Right lung (tissue), 2 donors: ENCODE measurements at regions not wholly inside any gene's neighbourhood (a gene's known extent, or its start where the extent isn't known, plus 50 kb on each side); places are given as distances from the start of the nearest gene placed in this dataset.
"Not testable (repeated sequence)": the region's sequence is repeated elsewhere in the genome, so short reads cannot be mapped to it uniquely, and the experiment has no call there.

ENCODE experiments used
- DNase-seq, 2 donors: peaks; one replicate each; pipeline ENCODE4 v3.0.0-alpha.2; 2013

DNA sequence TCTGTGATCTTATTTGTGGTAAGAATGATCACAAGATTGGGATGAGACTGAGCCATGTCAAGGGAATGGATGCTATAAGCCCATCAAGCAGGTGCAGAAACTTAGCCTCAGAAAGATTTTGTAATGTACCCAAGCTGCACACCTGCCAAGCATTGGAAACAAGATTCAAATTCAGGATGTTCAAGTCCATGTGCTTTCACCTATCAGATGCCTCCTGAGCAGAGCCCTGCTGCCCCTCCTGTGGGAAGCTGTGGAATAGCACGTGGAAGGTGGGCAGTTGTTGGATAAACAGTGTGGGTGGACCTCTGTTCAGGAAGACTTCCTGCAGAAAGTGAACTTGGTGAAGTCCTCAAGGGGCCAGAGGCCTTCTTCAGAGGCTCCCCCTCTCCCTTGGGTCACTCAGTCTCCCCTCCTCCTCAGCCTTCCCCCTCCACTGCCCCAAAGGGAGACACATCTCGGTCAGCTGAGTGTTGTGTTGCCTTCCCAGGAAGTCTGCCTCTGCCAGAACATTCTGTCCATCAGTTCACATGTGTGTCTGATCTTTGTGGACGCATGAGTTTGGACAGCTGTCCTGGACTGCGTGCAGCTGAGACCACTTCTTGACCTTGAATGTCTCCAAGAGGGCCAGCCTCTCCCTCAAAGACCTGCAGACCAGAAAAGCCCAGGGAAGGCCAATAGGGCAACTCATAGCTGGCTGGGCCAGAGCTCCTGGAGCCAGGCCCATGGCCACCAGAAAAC is 186.1 kb downstream of the INHBB start:
- no peak for DNase-seq

DNA sequence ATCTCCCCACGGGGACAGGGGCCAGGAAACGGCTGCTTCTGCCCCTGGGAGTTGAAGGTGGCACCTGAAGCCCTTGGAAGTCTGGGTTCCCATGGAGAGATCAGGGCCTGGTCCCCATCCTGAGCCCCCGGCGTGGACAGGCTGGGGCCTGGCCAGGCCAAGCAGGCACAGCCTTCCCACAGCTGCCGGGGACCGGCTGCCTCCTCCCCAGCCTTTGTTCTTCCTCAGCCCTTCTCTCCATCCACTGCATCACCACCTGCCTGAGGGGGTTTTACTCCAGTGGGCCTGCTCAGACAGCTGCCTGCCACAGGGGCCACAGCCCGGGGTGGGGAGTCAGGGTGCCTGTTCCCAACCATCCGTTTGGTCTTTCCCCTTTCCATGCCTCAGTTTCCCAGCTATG is 187.7 kb downstream of the INHBB start:
- no peak for DNase-seq

DNA sequence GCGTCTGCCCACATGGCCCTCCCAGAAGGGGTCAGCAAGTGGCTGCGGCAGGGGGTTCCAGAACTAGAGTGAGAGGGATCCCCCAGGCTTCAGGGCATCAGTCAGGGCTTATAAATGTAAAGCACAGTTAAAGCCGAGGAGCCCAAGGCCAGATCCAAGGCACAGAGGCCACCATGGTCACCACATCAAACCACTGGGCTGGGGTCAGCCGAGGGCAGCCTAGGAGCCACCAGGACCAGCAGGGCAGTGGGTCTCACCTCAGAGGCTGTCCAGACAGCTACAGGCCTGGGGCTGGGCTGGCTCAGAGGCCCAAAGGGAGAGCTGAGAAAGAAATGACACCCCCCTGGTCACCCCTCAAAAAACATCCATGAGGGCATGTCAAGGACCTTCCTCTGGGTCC is 188.5 kb downstream of the INHBB start:
- no peak for DNase-seq

- DNase-seq = no peak
Observed at GRCh38 chr2:120535081-120535480, 189.1 kb downstream of the INHBB start.

DNA sequence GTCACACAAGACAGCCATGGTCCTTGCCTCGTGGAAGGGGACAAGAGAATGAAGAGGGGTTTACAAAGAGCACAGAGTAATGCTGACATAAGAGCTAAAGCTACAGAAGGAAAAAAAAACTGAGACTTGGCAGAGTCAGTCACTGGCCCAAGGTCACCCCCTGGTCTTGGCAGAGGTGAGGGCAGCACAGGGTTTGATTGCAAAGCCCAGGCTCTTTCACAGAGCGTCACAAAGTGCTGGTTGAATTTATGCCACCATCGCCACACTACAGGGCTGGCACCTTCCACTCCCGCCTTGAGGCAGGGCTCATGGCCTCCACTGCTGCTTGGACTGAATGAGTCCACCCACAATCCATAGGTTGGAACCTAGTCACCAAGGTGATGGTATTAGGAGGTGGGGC is 190.2 kb downstream of the INHBB start:
- no peak for DNase-seq

GRCh38 chr2:120538691-120539423 is 192.9 kb downstream of the INHBB start:
- no peak for DNase-seq

DNA sequence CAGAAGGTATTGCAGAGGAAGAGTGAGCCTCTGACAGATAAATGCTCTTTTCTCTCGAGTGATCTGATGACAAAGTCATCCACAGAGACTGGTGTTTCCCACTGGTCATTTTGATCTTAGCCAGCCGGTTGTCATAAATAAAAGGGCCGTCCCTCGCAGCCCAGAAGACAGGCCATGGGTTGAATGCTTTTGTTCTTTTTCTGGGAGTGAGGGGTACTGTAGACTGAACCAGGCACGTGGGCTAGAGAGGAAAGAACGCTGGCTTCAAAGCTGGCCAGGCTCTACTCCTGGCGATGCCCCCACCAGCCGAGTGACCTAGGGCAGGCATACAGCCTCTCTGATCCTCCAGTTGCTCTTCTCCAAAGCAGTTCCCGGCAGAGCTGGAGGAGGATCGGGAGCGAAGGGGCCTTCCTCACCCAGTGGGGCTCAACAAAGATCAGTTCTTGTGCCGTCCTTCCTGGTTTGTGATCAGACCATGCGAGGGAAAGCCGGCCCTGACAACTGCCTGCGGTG is 193.5 kb downstream of the INHBB start:
- DNase-seq = no peak

- no peak for DNase-seq
Observed at GRCh38 chr2:120539937-120540718, 194.2 kb downstream of the INHBB start.

DNA sequence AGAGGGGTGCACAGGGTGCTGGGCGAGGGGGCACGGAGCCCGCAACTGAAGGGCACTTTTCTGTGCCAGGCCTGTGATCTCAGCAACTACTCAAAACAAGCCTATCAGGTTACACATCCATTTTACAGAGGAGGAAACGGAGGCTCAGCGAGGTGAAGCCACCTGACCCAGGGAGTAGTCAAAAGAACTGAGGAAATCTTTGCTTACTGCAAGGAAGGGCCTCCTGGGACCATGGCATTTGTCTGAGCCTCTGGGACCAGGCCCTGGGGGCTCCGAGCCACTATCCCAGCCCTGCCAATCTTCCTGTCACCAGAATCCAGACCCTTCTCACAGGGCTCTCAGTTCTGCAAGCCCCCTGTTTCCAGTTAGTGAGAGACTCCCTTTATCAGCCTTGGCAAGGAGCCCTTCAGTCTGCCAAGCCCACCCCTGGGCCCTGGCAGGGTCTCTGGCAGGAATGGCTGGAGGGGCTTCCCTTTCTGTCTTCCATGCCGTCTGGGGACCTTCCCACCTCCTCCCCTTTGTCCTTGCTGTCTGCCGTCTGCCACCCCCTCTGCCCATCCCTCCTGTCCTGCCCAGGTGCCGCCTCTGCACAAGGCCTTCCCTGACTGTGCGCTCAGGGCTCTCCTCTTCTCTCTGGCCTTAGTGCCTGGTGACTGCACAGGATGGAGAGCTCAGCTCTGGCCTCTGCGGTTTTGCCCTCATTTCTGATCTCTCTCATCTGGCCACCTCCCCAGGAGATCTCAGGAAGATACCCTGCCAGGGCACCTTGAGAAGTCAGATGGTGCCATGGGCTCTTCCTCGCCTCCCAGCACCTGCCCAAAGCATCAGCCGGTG is 194.7 kb upstream of the GLI2 start:
- no peak for DNase-seq

- no peak for DNase-seq
Observed at GRCh38 chr2:120541553-120541932, 194.1 kb upstream of the GLI2 start.

DNA sequence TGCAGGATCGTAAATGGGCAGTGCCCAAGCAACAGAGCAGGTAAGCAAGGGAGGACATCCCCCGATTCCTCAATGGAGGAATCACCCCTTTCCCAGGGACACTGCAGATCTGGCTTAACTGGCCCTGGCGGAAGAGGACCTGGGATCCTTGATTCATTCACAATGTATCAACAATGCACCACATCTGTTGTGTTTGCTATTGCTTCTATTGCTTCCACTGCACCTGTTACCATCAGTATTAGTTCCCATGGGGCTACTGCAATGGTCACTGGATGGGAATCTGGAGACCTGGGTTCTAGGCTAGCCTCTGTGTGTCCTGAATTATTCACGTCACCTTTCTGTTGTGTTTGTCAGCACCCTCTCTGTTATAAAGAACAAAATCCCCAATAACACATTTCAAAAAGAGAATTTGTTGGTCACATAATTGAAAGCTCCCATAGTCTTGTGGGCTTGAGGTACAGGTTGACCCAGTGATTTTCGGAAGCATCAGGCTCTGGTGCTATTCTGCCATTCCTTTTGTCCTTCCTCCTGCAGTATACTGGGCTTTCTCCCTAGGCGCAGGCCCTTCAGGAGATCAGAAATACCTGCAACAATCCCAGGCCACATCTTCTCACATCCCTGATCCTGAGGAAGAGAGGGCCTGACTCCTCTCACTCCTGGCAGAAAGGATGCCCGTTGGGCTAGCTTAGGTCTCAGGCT is 193.5 kb upstream of the GLI2 start:
- DNase-seq = no peak

DNA sequence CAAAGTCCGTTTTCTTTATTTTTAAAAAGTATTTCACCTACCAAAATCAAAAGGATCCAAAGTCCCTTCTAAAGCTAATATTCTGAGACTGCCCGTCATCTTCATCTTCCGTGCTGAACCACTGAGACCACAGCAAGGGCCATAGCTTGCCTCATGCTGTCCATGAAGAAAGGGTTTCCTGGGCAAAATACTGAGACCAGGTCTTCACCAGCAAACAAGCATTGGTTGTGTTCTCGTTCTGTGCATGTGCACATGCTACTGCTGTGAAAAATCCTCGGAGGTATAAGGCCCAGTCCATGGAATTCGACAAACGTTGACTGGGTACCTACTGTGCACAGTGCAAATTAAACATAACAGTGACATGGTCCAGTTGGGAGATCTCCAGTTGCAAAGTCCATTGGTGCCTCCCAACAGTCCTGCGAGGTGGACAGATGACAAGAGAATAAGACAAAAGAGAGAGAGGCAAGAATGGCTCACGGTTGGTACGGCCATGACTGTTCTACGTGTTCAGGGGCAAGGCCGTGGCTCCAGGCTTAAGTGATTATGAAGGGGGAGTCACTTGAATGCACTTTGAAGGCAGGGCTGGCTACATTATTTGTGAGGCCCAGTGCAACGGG is 192.6 kb upstream of the GLI2 start:
- no peak for DNase-seq

GRCh38 chr2:120543899-120544298 is 191.8 kb upstream of the GLI2 start:
- no peak for DNase-seq

DNA sequence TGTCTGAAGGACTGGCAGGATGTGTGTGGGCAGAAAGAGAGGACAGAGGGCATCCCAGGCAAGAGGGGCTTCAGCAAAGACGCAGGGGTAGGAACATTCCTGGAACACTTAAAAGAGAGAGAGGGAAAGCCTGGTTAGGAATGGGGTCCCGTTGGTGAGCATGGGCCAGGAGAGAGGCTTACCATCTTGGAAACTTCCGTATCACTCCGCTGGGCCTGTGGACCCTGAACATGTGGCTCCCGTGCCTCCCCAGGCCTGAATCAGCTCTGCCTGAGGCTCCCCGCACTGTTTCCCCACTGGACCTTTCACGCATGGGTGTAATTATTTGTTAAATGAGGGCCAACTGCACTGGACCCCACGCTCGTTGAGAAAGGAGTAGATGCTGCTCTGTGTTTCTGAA is 191.1 kb upstream of the GLI2 start:
- no peak for DNase-seq

GRCh38 chr2:120545007-120545406 is 190.7 kb upstream of the GLI2 start:
- not testable (repeated sequence) for DNase-seq

GRCh38 chr2:120545521-120546047 is 190.1 kb upstream of the GLI2 start:
- DNase-seq = no peak

DNA sequence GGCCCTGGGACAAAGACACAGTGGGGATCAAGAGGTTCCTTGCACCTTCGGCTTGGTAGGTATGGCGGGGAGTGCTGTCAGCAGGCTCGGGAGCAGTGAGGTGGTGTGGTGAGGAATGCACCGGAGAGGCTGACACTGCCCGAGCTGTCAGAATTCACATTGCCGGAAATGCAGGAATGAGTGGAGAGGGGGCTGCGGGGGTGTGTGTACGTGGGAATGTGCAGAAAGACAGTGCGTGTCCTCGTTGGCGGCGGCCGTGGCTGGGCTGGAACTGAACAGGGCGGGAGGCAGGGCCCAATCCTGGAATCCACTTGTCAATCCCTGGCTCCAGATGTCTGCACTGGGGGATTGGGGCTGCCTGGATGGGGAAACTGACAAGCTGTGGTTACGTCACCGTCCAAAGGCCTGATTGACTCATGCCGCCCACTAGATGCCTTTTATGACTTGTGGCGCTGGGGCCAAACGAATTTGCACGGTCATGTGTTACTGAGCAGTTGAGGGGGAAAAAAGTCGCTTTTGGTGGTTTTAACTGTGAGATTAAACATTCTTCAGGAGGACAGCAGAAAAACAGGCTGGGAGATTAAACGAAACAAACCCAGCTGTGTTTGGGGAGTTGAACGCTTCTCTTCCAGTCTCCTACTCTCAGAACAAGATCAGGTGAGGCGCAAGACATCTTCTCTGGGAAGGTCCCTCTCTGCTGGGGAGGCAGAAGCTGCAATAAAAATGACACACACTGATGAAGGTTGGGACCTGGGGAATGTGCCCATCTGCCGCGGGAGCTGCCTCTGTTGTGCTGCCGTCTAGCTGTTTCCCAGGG is 189.4 kb upstream of the GLI2 start:
- no peak for DNase-seq

DNA sequence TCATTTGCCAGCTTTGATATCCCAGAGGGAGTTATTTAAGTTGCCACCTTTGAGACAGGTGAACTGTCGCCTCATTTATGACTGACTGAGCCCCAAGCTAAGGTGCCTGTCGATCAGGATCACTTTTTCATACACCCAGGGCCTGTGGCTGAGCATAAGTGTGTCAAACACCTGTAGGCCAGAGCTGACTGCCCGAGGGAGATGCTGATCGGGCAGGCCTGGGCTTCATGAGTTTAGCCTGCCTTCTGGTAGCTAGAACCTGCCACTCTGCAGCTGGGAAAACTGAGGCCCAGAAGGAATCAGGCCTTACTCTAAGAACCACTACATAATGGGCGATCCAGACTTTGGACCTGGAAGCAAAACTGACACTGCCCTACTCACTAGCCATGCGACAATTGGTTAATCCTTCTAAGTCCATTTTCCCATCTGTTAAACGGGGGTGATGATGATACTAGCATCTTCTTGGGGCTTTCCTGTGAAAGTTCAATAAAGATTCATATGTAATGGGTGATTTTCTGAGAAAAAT is 188.7 kb upstream of the GLI2 start:
- no peak for DNase-seq

DNA sequence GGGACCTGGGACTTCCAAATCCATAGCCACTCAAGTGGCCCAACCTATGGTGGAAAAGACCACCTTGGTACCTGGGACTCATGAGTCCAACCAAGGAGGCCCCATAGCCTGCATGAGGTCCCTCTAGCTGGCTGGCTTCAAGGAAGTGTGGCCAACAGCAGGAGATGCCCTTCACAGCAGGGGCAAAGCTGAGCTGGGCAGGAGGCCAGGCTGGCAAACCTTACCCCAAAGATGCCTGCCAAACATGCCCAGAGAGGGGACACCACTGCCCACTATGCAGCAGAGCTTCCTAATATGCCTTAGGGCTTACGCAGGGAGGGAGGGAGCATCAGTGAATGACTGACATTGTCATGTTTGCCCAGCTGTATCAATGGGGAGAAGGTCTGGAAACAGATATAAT is 188.0 kb upstream of the GLI2 start:
- no peak for DNase-seq
